NCI-H2227 (cell line): ENCODE measurements at regions not wholly inside any gene's neighbourhood (a gene's known extent, or its start where the extent isn't known, plus 50 kb on each side); places are given as distances from the start of the nearest gene placed in this dataset.
"Not testable (repeated sequence)": the region's sequence is repeated elsewhere in the genome, so short reads cannot be mapped to it uniquely, and the experiment has no call there.

Experiments used
- DNase-seq: peaks from one replicate; lab custom pipeline; 2025; ENCODE audit not compliant: unreplicated experiment; lab: John Stamatoyannopoulos, UW

DNA sequence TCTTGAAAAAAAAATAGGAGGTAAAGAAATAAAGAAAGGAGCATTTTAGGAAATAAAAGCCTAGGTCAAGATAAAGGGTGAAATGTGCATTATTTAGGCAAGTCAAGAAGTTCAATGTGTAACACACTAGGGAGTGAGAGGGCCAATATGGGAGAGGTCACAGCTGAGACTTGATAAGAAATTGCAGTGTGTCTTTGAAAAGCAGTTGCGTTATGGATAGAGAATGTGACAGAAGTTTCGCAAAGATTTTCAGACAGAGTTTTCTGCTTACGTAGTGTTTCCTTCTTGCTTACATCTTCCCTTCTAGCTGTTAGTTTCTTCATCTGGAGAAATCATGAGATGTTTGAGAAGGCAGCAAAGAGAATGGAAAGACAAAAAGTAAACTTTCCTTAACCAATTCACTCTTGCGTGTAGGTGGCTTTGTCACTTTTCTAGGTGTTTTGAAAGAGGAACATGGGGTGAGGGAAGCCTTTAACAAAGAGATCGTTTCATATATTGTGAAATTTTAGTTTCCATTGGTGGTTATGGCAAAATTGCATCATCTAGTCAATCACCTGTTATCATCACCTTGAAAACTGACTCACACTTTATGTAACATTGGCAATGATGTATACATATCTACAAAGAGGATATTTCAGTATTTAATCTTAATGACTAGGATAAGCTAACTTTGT lies 975.5 kb downstream of the OLFM4 start:
- no peak for DNase-seq

DNA sequence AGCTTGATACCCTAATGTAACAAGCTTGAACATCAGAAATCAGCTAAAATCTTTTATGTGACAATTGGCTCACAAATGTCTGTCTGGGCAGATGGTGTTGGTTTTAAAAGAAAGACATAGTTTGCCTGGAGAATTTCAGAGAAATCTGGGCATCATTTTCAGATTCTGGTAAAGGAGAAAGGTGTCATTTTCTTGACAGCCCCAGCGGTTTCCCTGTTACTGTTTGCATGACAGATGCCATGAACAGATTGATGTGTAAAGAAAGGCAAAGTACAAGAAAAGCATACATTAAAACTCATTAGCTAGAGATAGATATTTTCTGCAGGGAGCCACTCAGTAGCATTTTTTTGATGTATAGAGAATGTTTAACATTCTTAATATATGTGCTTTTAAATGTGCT lies 987.9 kb downstream of the OLFM4 start:
- DNase-seq: no peak

GRCh38 chr13:54018485-54018884 lies 989.9 kb downstream of the OLFM4 start:
- DNase-seq: no peak

- DNase-seq: no peak
These were observed 1000.6 kb downstream of the OLFM4 start for GRCh38 chr13:54029226-54029625.

DNA sequence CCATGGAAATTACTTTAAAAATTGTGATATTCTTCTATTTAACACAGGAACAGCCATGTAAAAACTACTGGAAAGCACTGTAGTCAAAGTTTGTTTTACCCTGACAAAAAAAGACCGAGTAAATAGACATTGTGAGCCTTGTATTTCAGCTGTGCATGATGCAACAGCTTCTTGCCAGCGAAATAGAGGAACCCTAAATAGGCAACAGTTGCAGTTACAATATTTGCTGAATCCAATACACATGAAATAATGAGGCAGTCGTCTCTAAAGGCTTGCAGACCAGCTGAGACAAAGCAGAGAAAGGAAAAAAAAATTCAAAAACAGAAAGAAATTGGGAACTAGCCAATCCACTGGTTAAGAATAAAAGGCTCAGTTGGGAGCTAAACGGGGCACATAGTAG lies 1001.1 kb downstream of the OLFM4 start:
- DNase-seq: no peak

GRCh38 chr13:54033323-54033861 lies 1004.8 kb downstream of the OLFM4 start:
- DNase-seq: no peak

GRCh38 chr13:54034047-54034446 lies 1005.4 kb downstream of the OLFM4 start:
- DNase-seq: no peak

GRCh38 chr13:54057416-54057815 lies 1028.8 kb downstream of the OLFM4 start:
- not testable (repeated sequence) for DNase-seq

- DNase-seq: not testable (repeated sequence)
These were observed 1041.3 kb downstream of the OLFM4 start for GRCh38 chr13:54069958-54070357.

DNA sequence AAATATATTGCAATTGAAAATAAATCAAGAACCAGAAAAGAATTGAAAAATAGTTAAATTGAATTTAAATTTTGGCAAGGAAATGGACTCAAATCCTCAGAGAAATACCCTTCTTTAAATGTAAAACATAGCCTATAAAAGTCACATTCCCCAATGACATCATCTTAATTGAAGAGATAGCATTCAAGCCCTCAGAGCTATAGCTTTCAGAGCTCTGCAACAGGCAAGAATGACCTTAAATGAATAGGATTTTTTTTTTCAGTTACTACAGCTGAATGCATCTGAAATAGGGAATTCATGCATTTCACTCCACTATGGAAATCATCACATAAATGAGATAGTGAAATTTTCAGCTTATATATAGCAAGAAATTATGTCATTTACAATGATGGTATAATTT lies 1049.0 kb downstream of the OLFM4 start:
- DNase-seq: no peak

DNA sequence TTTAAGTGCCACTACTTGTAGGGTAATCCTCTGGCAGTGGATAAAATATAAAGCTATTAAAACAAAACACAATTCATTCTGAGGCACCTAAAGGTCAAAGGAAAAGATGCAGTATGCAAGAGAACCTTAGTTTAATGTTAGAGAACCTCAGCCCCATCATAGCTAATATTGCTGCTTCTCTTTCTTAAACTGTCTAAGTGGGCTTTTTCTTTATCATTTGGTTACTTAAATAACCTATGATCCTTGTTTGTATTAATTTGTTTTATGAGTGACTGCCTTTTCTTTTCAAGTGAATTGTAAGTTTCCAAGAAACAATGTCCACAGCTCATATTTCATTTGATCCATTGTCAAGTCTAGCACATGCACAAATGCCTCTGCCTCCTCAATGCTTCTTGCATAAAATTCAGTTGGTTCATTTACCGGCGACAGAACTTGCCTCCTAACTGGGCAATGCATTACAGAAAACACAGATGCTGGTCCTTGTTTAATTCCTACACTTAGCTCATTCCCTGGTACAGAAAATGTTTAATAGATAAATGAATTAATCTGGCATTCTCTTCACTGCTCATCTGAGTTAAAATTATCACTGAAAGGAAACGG lies 1049.8 kb downstream of the OLFM4 start:
- DNase-seq: no peak

DNA sequence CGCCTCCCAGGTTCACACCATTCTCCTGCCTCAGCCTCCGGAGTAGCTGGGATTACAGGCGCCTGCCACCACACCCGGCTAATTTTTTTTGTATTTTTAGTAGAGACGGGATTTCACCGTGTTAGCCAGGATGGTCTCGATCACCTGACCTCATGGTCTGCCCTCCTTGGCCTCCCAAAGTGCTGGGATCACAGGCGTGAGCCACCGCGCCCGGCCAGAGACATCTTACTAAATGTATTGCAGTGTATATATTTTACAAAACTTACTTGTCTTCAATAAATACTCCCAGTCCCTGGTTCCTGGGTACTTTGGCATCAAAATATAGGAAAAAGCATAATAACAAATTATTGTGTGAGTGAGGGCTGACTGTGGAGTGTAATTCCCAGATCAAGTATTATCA lies 1053.7 kb downstream of the OLFM4 start:
- not testable (repeated sequence) for DNase-seq

- no peak for DNase-seq
These were observed 1063.3 kb downstream of the OLFM4 start for GRCh38 chr13:54091884-54092283.

GRCh38 chr13:54092686-54093085 lies 1064.1 kb downstream of the OLFM4 start:
- DNase-seq: no peak

DNA sequence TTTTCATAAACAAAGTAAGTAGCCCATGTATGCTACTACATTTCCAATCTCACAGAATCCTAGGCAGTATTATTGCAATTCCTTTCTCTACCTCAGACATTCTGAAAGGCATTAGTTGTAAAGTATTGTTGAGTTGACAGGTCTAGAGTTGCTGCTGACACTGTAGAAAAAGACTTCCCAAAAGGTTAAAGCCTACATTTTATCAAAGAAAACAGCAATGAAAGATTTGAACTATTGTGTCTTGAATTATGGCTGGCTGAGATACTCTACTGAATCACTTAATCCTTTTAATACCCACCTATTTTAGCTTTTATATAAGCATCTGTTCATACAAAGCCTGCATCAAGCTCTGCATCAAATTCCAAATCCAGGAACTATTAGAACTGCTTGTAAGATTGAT lies 1082.0 kb downstream of the OLFM4 start:
- no peak for DNase-seq

DNA sequence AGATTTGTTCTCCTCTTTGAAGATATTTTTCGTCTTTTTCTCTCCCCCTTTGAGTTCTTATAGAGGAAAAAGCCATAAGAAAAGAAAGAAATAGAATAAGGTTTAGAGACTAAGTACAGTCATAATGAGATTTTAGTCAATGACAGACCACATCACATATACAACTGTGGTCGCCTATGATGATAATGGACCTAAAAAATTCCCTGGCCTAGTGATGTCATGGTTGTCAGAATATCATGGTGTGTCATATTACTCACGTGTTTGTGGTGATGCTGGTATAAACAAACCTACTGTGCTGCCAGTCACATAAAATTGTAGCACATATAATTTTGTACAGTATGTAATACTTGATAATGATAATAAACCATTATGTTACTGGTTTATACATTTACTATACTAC lies 1096.1 kb downstream of the OLFM4 start:
- no peak for DNase-seq

GRCh38 chr13:54130931-54131330 lies 1102.3 kb downstream of the OLFM4 start:
- not testable (repeated sequence) for DNase-seq

DNA sequence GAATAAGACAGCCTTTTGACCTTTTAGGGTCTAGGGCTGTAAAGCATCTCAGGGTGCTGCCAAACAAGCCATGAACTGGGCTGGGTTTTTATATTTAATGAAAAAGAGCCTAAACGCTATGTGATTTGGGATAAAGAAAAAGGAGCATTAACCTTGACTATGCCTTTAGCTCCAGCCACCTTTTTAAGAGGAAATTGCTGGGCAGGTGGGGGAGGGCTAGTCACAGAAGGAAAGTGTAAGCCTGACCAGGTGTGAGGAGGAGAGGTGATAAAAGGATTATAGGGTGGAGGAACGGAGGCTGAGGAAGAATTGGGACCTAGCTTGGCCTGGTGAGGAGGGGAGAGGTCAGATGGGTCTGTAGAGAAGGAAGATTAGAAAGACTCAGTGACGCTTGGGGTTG lies 1102.8 kb downstream of the OLFM4 start:
- not testable (repeated sequence) for DNase-seq

- DNase-seq: not testable (repeated sequence)
These were observed 1103.5 kb downstream of the OLFM4 start for GRCh38 chr13:54132127-54132526.

DNA sequence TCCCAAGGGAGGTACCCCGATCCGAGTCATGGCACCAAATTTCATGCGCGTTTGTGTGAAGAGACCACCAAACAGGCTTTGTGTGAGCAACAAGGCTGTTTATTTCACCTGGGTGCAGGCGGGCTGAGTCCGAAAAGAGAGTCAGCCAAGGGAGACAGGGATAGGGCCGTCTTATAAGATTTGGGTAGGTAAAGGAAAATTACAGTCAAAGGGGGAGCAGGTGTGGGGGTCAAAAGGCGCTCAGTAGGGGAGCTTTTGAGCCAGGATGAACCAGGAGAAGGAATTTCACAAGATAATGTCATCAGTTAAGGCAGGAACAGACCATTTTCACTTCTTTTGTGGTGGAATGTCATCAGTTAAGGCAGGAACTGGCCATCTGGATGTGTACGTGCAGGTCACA lies 1104.1 kb downstream of the OLFM4 start:
- DNase-seq: not testable (repeated sequence)

DNA sequence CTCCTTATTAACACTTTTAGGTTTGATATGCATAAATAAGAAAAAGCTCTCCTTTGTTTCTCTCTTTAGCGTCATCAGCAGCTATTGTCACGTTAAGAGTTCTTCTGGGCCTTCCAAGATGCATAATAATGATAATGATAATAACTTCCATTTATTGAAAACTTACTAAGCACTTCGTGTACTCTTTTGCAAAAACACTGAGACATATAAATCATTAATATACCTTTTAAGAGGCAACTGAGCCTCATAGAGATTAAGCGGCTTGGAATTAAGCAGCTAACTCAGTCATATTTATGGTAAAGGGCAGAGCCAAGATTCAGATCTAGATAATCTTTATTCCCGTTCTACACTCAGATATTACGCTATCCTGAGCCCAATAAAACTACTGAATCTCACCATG lies 1105.1 kb downstream of the OLFM4 start:
- no peak for DNase-seq

DNA sequence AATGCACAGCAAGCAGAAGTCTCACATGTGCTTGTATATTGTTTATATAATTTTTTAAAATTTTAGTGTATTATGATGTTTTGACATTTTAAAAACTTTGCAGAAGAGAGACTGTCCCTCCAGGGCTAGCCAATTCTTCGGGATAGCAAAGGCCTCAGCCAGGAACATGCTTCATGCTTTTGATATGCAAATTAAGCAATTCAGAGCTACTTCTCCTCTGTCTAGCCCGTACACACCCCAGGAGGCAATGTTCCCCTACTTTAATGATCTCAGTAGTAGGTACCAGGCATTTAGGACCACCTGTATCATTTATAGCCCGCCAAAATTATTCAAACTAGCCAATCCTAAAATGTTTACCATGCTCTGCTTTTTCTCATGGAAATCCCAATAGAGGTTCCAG lies 1116.2 kb downstream of the OLFM4 start:
- DNase-seq: no peak

DNA sequence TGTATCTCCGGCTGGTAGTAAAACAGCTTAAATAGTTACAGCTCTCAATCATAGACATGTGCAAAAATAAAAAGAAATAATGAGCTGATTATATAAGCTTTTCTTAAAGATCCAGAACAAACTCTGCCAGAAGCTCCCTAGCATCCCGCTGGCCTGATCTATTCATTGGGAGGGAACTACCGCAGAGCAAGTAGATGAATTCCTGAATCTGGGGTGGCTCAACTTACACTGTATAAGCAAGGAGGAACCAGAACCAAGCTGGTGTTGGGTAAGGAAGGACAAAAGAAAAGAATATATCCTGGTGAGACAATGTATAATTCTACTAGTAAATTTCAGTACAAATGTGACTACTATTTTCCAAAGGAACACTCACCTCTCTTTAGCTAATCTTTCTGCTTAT lies 1122.2 kb downstream of the OLFM4 start:
- DNase-seq: no peak
